ENCODE measurements at regions not wholly inside any gene's neighbourhood (a gene's known extent, or its start where the extent isn't known, plus 50 kb on each side); places are given as distances from the start of the nearest gene placed in this dataset.

- no peak overlapping the region for H3K27ac Mint-ChIP-seq
- H3K9me3 Mint-ChIP-seq, result no peaks in the 10 kb centered on the region
These were observed 266.4 kb downstream of the RPS29 start for GRCh38 chr14:49319810-49320209.

More at GRCh38 chr14:49319810-49320209, 266.4 kb downstream of the RPS29 start:
- H3K27me3 Mint-ChIP-seq (ENCODE audit: low read depth), result no peaks in the 10 kb centered on the region; the same call in 1 of the 2 replicates
- Histone ChIP-seq H3K18ac (ENCODE audit: insufficient read length, low read depth, low read length) (no peak overlapping the region), H3K9me3 (ENCODE audit: control insufficient read depth, low read depth, low read length) (no peaks in the 10 kb centered on the region), H3K27ac (ENCODE audit: insufficient read length, low read depth, low read length) (no peak overlapping the region), H3K23me2 (ENCODE audit: insufficient read length, low read depth, low read length, poor library complexity, severe bottlenecking) (no peaks in the 10 kb centered on the region), H2BK5ac (ENCODE audit: insufficient read length, low read length) (no peak overlapping the region), H3K23ac (ENCODE audit: insufficient read length, low read depth, low read length) (no peak overlapping the region), H3K79me1 (ENCODE audit: insufficient read depth, low read depth, low read length, poor library complexity, severe bottlenecking) (no peaks in the 10 kb centered on the region), H3K4me1 (ENCODE audit: insufficient read depth, low read length) (no peaks in the 10 kb centered on the region), H3K4ac (ENCODE audit: low read depth, low read length) (no peak overlapping the region), H4K20me1 (ENCODE audit: control insufficient read depth, insufficient read depth, insufficient read length) (no peaks in the 10 kb centered on the region), H3T11ph (ENCODE audit: low read length) (no peak overlapping the region), H3K56ac (ENCODE audit: insufficient read length, low read depth, low read length) (no peak overlapping the region), H3K9ac (ENCODE audit: extremely low read depth, insufficient read length, low read length) (no peak overlapping the region), H4K91ac (ENCODE audit: insufficient read length, low read depth, low read length) (no peak overlapping the region), H2BK120ac (ENCODE audit: low read depth, low read length, poor library complexity, severe bottlenecking) (no peak overlapping the region), H2BK15ac (ENCODE audit: low read depth, low read length) (no peak overlapping the region), H3K4me2 (ENCODE audit: insufficient read depth, insufficient read length, low read length) (no peak overlapping the region), H3K14ac (ENCODE audit: insufficient read depth, low read length) (no peak overlapping the region), H2AFZ (ENCODE audit: low read length) (no peak overlapping the region), H2BK12ac (ENCODE audit: insufficient read length, low read depth, low read length) (no peak overlapping the region), H2AK5ac (ENCODE audit: insufficient read length, low read length) (no peak overlapping the region), H3K27me3 (ENCODE audit: insufficient read depth, low read length) (no peaks in the 10 kb centered on the region), H2BK20ac (ENCODE audit: low read depth, low read length, poor library complexity, severe bottlenecking) (no peak overlapping the region), H3K79me2 (ENCODE audit: insufficient read depth, low read length) (no peaks in the 10 kb centered on the region), H4K5ac (ENCODE audit: insufficient read length, low read depth, low read length) (no peak overlapping the region), H4K8ac (replicated peaks; ENCODE audit: insufficient read length, low read depth, low read length) (no peak overlapping the region)
- TF ChIP-seq CTCF (conservative IDR thresholded peaks at IDR 0.05), result no peak
- H3K4me3 Mint-ChIP-seq, result no peak overlapping the region
- H3K4me1 Mint-ChIP-seq, result no peaks in the 10 kb centered on the region
- no peaks in the 10 kb centered on the region for H3K36me3 Mint-ChIP-seq (ENCODE audit: insufficient read depth in 1 of 3, low read depth in 3 of 3)
- DNase-seq, result no peak
- WGBS (ENCODE audit: extremely low coverage, insufficient read length, low lambda C conversion rate), result no CpG with 5 or more reads among the region's 3 CpGs

All from H9 (cell line).